GM20000 (cell line): ENCODE measurements at regions not wholly inside any gene's neighbourhood (a gene's known extent, or its start where the extent isn't known, plus 50 kb on each side); places are given as distances from the start of the nearest gene placed in this dataset.
A peak's percentile ranks its signal among the peaks of the same experiment; 100 is the strongest.

Source experiments
- DNase-seq: peaks from one replicate; pipeline ENCODE4 v3.0.0; 2012; ENCODE audit warnings: low spot score
- TF ChIP-seq, protein P1 (sequence below): IDR thresholded peaks from 2 replicates; pipeline ENCODE4 v1.5.1; 2012; ENCODE audit warnings: mild to moderate bottlenecking, control low read depth; ENCODE audit errors: extremely low read depth, missing control alignments

DNA sequence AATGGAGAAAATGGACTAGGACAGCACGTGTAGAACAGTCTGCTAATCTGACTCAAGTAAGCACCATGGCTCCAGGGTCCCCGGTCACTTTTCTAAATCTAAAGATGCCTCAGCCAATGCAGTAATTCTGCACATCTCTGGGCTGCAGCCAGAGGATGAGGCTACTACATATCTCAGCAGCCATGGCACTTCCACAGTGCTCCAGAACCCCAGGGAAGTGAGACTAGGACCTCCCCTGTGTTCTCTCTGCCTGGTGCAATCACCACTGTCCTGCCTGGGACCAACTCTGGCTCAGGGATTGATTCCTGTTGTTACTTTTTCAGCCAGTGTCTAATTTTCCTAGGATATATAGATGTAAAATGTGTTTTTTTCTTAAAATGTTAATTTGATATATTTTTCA, 129.4 kb upstream of the TOP3B start:
- TF ChIP-seq, protein P1, sequence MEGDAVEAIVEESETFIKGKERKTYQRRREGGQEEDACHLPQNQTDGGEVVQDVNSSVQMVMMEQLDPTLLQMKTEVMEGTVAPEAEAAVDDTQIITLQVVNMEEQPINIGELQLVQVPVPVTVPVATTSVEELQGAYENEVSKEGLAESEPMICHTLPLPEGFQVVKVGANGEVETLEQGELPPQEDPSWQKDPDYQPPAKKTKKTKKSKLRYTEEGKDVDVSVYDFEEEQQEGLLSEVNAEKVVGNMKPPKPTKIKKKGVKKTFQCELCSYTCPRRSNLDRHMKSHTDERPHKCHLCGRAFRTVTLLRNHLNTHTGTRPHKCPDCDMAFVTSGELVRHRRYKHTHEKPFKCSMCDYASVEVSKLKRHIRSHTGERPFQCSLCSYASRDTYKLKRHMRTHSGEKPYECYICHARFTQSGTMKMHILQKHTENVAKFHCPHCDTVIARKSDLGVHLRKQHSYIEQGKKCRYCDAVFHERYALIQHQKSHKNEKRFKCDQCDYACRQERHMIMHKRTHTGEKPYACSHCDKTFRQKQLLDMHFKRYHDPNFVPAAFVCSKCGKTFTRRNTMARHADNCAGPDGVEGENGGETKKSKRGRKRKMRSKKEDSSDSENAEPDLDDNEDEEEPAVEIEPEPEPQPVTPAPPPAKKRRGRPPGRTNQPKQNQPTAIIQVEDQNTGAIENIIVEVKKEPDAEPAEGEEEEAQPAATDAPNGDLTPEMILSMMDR = no peak
- DNase-seq = no peak

DNA sequence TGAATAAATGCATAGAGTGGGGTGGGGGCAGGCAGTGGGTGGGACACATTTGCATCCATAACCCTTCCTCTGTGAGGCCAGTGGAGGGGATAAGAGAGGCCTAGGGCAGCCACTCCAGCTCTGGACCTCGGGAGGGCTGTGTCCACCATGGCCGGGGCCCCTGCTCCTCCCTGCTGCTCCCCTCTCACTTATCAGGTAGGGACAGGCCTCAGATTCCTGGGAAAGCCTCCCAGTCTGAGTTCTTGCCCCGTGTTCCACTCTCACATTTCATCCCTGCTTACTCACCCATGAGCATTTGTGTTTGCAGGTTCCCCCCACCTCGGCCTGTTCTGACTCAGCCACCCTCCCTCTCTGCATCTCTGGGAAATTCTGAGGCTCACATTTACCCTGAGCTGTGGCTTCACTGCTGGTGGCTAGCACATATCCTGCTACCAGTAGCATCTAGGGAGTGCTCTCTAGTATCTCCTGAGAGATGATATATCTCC, 128.7 kb upstream of the TOP3B start:
- peak; percentile 85 for DNase-seq
- TF ChIP-seq, protein P1 = no peak

DNA sequence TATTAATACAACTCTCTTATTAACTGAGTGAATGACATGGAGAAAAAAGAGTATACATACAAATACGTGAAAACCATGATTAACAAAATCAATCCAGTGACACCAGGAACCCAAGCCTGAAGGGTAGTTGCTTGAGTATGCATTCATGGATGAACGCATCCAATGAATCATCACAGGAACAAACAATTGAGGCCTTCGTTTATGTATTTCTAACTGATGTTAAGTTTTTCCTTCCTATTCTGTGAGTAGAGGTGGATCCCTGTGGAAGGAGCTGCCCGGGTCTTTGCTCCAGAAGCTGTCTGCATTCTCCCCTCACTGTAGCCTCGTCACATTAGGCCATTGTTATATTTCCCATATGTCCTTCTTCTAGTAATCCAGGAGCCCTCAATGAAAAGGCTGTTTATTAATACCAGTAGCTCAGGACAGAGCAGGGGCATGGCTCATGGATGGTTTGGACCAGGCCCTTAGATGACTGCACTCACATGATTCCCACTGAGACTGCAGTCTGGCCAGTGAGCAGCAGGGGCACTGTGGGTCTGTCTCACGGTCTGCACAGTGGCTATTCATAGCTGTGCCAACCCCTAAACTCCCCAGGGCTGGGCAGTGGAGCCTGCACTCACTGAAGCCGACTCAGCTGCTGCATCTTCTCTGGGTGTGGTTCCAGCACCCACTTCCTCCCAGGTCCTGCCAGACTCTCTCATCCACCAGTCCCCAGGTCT, 128.1 kb upstream of the TOP3B start:
- TF ChIP-seq, protein P1 = peak; percentile 37
- peak; percentile 84 for DNase-seq

- TF ChIP-seq, protein P1 = no peak
- no peak for DNase-seq
These were observed 127.3 kb upstream of the TOP3B start for GRCh38 chr22:22109693-22110466.

- DNase-seq = no peak
- TF ChIP-seq, protein P1 = no peak
These were observed 124.3 kb upstream of the TOP3B start for GRCh38 chr22:22106855-22107254.

DNA sequence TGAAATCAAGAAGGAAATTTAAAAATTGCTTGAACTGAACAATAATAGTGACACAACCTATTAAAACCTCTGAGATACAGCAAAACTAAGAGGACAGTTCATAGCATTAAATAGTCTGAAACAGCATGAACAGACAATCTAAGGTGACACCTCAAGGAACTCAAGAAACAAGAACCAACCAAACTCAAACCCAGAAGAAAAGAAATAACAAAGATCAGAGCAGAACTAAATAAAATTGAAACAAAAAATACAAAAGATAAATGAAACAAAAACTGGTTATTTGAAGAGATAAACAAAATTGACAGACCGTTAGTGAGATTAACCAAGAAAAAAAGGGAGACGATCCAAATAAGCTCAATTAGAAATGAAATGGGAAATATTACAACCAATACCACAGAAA, 122.8 kb upstream of the TOP3B start:
- TF ChIP-seq, protein P1 = no peak
- DNase-seq = no peak

DNA sequence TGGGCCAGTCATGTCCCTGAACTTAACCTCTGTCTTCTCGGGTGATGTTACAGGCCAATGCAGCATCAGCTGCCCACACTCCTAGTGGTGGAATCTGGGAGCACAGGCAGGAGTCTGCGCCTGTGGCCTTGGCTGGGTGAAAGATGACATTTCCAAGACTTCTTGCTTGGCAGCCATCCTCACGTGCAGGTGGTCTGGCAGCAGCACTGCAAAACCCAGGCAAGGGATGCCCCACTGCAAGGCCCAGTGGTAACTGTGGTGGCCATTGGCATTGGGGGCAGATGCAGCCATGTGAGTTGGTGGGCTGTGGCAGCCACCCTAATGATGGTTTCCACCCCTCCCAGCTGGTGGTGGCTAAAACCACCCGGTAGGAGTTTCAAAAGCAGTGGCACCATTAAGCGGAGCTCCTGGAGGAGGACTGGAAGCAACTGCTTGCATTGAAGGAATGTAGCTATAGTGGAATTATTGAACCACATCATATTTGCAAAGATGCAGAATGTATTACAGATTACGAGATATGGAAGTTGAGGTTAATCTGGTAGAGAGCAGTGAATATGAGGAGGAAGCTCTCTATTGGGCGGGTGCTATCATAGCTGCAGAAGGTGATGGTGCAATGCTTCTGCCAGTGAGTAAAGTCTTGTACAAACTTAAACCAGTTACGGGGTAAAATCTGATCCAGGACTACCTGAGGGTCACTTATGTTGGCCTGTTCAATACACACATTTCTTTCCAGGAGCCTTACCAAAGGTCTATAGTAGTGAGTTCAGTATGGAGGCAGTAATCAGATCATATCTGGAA, 120.7 kb upstream of the TOP3B start:
- DNase-seq = no peak
- TF ChIP-seq, protein P1 = no peak
